ENCODE measurements at regions not wholly inside any gene's neighbourhood (a gene's known extent, or its start where the extent isn't known, plus 50 kb on each side); places are given as distances from the start of the nearest gene placed in this dataset.

- TF ChIP-seq HMGXB4 (CRISPR knock-in tag; IDR thresholded peaks at IDR 0.05) (no peak), CDX4 (CRISPR knock-in tag; IDR thresholded peaks at IDR 0.05; ENCODE audit: borderline replicate concordance) (no peak), ATF3 (CRISPR knock-in tag; conservative IDR thresholded peaks at IDR 0.05) (no peak), TP53 (CRISPR knock-in tag; IDR thresholded peaks at IDR 0.05) (no peak), NR3C1 (CRISPR knock-in tag; conservative IDR thresholded peaks at IDR 0.05; ENCODE audit: low read depth) (no peak), TEAD4 (CRISPR knock-in tag; IDR thresholded peaks at IDR 0.05) (no peak), TEAD1 (CRISPR knock-in tag; IDR thresholded peaks at IDR 0.05) (no peak), SOX15 (CRISPR knock-in tag; IDR thresholded peaks at IDR 0.05) (no peak), ZNF263 (CRISPR knock-in tag; IDR thresholded peaks at IDR 0.05; ENCODE audit: low read depth) (no peak)
Observed at GRCh38 chr15:38992506-38992905, 427.9 kb upstream of the RASGRP1 start (continued).

- Mint-ChIP-seq H3K36me3 (no peaks in the 10 kb centered on the region), H3K27ac (no peak overlapping the region), H3K4me1 (no peaks in the 10 kb centered on the region), H3K27me3 (ENCODE audit: low read depth) (no peaks in the 10 kb centered on the region; the same call in 1 of the 2 replicates), H3K9me3 (no peaks in the 10 kb centered on the region), H3K4me3 (no peak overlapping the region)
- ChIA-PET CTCF (interaction anchor here (2.3 kb wide), 1 partner anchor 176 kb away, joined by 14 read pairs; no protein-coding TSS in a partner anchor), POLR2A (no interaction called here)
- DNase-seq (ENCODE audit: low spot score) (no peak), ATAC-seq (no peak)
- TF ChIP-seq FOXJ3 (CRISPR knock-in tag; IDR thresholded peaks at IDR 0.05; ENCODE audit: borderline replicate concordance) (no peak), USF2 (CRISPR knock-in tag; IDR thresholded peaks at IDR 0.05) (no peak), E2F5 (CRISPR knock-in tag; IDR thresholded peaks at IDR 0.05) (no peak), SMAD4 (CRISPR knock-in tag; IDR thresholded peaks at IDR 0.05) (no peak), IRF2 (CRISPR knock-in tag; IDR thresholded peaks at IDR 0.05; ENCODE audit: borderline replicate concordance, low read depth) (no peak), ZMAT4 (CRISPR knock-in tag; IDR thresholded peaks at IDR 0.05) (no peak)
Observed at GRCh38 chr15:38992930-38993329, 428.3 kb upstream of the RASGRP1 start.

GRCh38 chr15:38994310-38994709, 429.7 kb upstream of the RASGRP1 start:
- H3K4me3 Mint-ChIP-seq, result no peak overlapping the region
- ATAC-seq, result no peak
- H3K27ac Mint-ChIP-seq, result no peak overlapping the region
- H3K36me3 Mint-ChIP-seq, result no peaks in the 10 kb centered on the region
- H3K4me1 Mint-ChIP-seq, result no peaks in the 10 kb centered on the region
- ChIA-PET CTCF (interaction anchor here (1.4 kb wide), 1 partner anchor 287 kb away, joined by 4 read pairs; no protein-coding TSS in a partner anchor), POLR2A (no interaction called here)
- H3K9me3 Mint-ChIP-seq, result no peaks in the 10 kb centered on the region
- H3K27me3 Mint-ChIP-seq (ENCODE audit: low read depth), result no peaks in the 10 kb centered on the region; the same call in 1 of the 2 replicates
- no peak for DNase-seq (ENCODE audit: low spot score)
- TF ChIP-seq NR2C2 (CRISPR knock-in tag; IDR thresholded peaks at IDR 0.05), result no peak
- TF ChIP-seq FOXP1 (CRISPR knock-in tag; IDR thresholded peaks at IDR 0.05; ENCODE audit: borderline replicate concordance), result no peak
- TF ChIP-seq ZBTB43 (CRISPR knock-in tag; IDR thresholded peaks at IDR 0.05), result no peak
- no peak for TF ChIP-seq EMX1 (CRISPR knock-in tag; IDR thresholded peaks at IDR 0.05)
- TF ChIP-seq CBFB (CRISPR knock-in tag; IDR thresholded peaks at IDR 0.05; ENCODE audit: low read depth), result no peak
- TF ChIP-seq ESRRA (CRISPR knock-in tag; IDR thresholded peaks at IDR 0.05; ENCODE audit: borderline replicate concordance), result no peak
- TF ChIP-seq RORB (CRISPR knock-in tag; IDR thresholded peaks at IDR 0.05), result no peak
- no peak for TF ChIP-seq OVOL2 (CRISPR knock-in tag; IDR thresholded peaks at IDR 0.05; ENCODE audit: borderline replicate concordance)
- no peak for TF ChIP-seq ATF2 (CRISPR knock-in tag; IDR thresholded peaks at IDR 0.05; ENCODE audit: borderline replicate concordance, low read depth)
- no peak for TF ChIP-seq ZNF138 (CRISPR knock-in tag; conservative IDR thresholded peaks at IDR 0.05)
- no peak for TF ChIP-seq MXD4 (CRISPR knock-in tag; IDR thresholded peaks at IDR 0.05; ENCODE audit: borderline replicate concordance)
- no peak for TF ChIP-seq PRRX2 (CRISPR knock-in tag; IDR thresholded peaks at IDR 0.05)
- no peak for TF ChIP-seq KAT7 (CRISPR knock-in tag; IDR thresholded peaks at IDR 0.05; ENCODE audit: borderline replicate concordance)
- TF ChIP-seq RELA (CRISPR knock-in tag; IDR thresholded peaks at IDR 0.05; ENCODE audit: borderline replicate concordance), result no peak
